Astrocyte (in vitro differentiated cells and primary cell): ENCODE measurements at regions not wholly inside any gene's neighbourhood (a gene's known extent, or its start where the extent isn't known, plus 50 kb on each side); places are given as distances from the start of the nearest gene placed in this dataset.

Experiments
- DNase-seq: peaks from one replicate; pipeline ENCODE4 v3.0.0-alpha.2; 2010; ENCODE audit warnings: low read depth
- FAIRE-seq: peaks from 2 replicates; lab custom pipeline; 2011; peaks lifted over from hg19 to GRCh38; lab: Jason Lieb, UNC
- H2AFZ ChIP-seq: 2 replicates; pipeline ENCODE4 v1.6.0; 2012; ENCODE audit warnings: low read depth, low read length, inconsistent platforms
- H3K27ac ChIP-seq: 2 replicates; pipeline ENCODE4 v1.5.1; 2011; ENCODE audit warnings: low read depth, low read length, inconsistent platforms
- H3K27me3 ChIP-seq: 2 replicates; pipeline ENCODE4 v1.6.0; 2011; ENCODE audit warnings: low read length, inconsistent platforms; ENCODE audit not compliant: insufficient read depth
- H3K36me3 ChIP-seq: 2 replicates; pipeline ENCODE4 v1.5.1; 2011; ENCODE audit warnings: low read length, inconsistent platforms; ENCODE audit not compliant: insufficient read depth
- H3K4me1 ChIP-seq: 2 replicates; pipeline ENCODE4 v1.5.1; 2011; ENCODE audit warnings: low read length, inconsistent platforms; ENCODE audit not compliant: insufficient read depth
- H3K4me2 ChIP-seq: 2 replicates; pipeline ENCODE4 v1.6.0; 2012; ENCODE audit warnings: low read length, inconsistent platforms
- H3K4me3 ChIP-seq: 2 replicates; pipeline ENCODE4 v1.5.1; 2011; ENCODE audit warnings: low read depth, mild to moderate bottlenecking, low read length, inconsistent platforms; ENCODE audit not compliant: insufficient read depth
- H3K79me2 ChIP-seq: 2 replicates; pipeline ENCODE4 v1.6.0; 2012; ENCODE audit warnings: mild to moderate bottlenecking, low read length, inconsistent platforms; ENCODE audit not compliant: insufficient read depth
- H3K9ac ChIP-seq: 2 replicates; pipeline ENCODE4 v1.6.0; 2012; ENCODE audit warnings: mild to moderate bottlenecking, low read length, inconsistent platforms
- H3K9me3 ChIP-seq: 2 replicates; pipeline ENCODE4 v1.5.1; 2012; ENCODE audit warnings: low read depth, mild to moderate bottlenecking, low read length, inconsistent platforms; ENCODE audit not compliant: insufficient read depth
- H4K20me1 ChIP-seq: 2 replicates; pipeline ENCODE4 v1.6.0; 2012; ENCODE audit warnings: low read length, inconsistent platforms; ENCODE audit not compliant: insufficient read depth
- H3K27ac Mint-ChIP-seq: one replicate; pipeline ENCODE4 v1.8.0; 2021; ENCODE audit warnings: mild to moderate bottlenecking, mixed read lengths; ENCODE audit not compliant: unreplicated experiment
- H3K27me3 Mint-ChIP-seq: one replicate; pipeline ENCODE4 v1.8.0; 2021; ENCODE audit warnings: low read depth, mixed read lengths; ENCODE audit not compliant: unreplicated experiment
- H3K36me3 Mint-ChIP-seq: one replicate; pipeline ENCODE4 v1.8.0; 2021; ENCODE audit warnings: low read depth, mixed read lengths; ENCODE audit not compliant: unreplicated experiment
- H3K4me1 Mint-ChIP-seq: one replicate; pipeline ENCODE4 v1.8.0; 2021; ENCODE audit warnings: low read depth, mixed read lengths; ENCODE audit not compliant: unreplicated experiment
- H3K4me3 Mint-ChIP-seq: one replicate; pipeline ENCODE4 v1.8.0; 2021; ENCODE audit warnings: mild to moderate bottlenecking, moderate library complexity, mixed read lengths; ENCODE audit not compliant: unreplicated experiment
- H3K9me3 Mint-ChIP-seq: one replicate; pipeline ENCODE4 v1.8.0; 2021; ENCODE audit warnings: mild to moderate bottlenecking, mixed read lengths; ENCODE audit not compliant: unreplicated experiment
- EZH2 ChIP-seq: IDR thresholded peaks from 2 replicates; pipeline ENCODE4 v1.6.1; 2012; ENCODE audit warnings: mild to moderate bottlenecking, low read length, inconsistent platforms; ENCODE audit not compliant: insufficient read depth
- TF ChIP-seq, protein P1 (sequence below): IDR thresholded peaks from 2 replicates; pipeline ENCODE4 v1.5.1; 2011; ENCODE audit warnings: low read depth, mild to moderate bottlenecking, inconsistent platforms, low read length, moderate library complexity; ENCODE audit not compliant: insufficient read depth

DNA sequence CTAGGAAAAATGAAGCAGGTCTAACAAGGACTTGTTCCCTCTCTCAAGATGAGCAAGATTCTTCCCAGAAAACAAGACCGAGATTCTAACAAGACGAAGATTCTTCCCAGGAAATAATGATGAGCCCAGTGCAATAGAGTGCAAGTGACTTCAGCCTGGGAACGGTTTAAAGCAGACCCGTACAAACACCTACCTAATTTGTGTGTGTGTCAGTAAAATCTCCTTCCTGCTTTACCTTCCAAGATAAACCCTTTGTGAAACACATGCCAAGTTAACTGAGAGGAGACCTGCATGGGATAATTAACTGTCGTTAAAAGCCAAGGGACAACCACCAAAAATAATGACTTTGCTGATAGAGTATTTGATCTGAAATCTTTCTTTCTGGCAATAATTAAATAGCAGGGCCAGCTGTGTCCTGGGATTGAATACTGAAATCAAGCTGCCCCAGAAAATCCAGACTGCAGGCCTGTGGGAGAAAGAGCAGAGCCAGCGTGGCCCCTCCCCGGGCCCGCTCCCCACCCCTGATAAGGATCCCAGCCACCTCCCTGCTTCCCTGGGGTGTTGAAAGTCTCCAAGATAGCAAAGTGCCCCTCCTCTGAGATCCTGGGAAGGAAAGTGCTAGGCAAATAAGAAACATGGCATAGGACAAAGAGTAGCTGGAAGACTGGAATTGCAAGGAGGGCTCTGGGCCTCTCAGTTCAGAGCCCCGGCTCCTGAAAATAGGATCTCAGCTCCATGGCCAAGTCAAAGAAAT is 145.5 kb downstream of the CYP26B1 start:
- no peak overlapping the region for H3K9ac ChIP-seq
- no peaks in the 10 kb centered on the region for H3K36me3 Mint-ChIP-seq
- H3K27me3 ChIP-seq = peaks cover 21% of the 10 kb centered on the region
- no peak overlapping the region for H3K4me3 ChIP-seq
- DNase-seq (no peak), FAIRE-seq (no peak)
- H3K36me3 ChIP-seq = no peaks in the 10 kb centered on the region
- H3K79me2 ChIP-seq = no peaks in the 10 kb centered on the region
- no peaks in the 10 kb centered on the region for H3K4me1 ChIP-seq
- no peaks in the 10 kb centered on the region for H4K20me1 ChIP-seq
- H3K9me3 Mint-ChIP-seq = peaks cover 4% of the 10 kb centered on the region
- no peak overlapping the region for H3K4me3 Mint-ChIP-seq
- peaks cover 3% of the 10 kb centered on the region for H3K9me3 ChIP-seq
- no peak overlapping the region for H3K27ac ChIP-seq
- H2AFZ ChIP-seq = no peak overlapping the region
- no peak overlapping the region for H3K4me2 ChIP-seq
- H3K27ac Mint-ChIP-seq = no peak overlapping the region
- TF ChIP-seq, protein P1, sequence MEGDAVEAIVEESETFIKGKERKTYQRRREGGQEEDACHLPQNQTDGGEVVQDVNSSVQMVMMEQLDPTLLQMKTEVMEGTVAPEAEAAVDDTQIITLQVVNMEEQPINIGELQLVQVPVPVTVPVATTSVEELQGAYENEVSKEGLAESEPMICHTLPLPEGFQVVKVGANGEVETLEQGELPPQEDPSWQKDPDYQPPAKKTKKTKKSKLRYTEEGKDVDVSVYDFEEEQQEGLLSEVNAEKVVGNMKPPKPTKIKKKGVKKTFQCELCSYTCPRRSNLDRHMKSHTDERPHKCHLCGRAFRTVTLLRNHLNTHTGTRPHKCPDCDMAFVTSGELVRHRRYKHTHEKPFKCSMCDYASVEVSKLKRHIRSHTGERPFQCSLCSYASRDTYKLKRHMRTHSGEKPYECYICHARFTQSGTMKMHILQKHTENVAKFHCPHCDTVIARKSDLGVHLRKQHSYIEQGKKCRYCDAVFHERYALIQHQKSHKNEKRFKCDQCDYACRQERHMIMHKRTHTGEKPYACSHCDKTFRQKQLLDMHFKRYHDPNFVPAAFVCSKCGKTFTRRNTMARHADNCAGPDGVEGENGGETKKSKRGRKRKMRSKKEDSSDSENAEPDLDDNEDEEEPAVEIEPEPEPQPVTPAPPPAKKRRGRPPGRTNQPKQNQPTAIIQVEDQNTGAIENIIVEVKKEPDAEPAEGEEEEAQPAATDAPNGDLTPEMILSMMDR = no peak
- no peak for TF ChIP-seq EZH2
- H3K27me3 Mint-ChIP-seq = peaks cover 46% of the 10 kb centered on the region
- peaks cover 4% of the 10 kb centered on the region for H3K4me1 Mint-ChIP-seq

DNA sequence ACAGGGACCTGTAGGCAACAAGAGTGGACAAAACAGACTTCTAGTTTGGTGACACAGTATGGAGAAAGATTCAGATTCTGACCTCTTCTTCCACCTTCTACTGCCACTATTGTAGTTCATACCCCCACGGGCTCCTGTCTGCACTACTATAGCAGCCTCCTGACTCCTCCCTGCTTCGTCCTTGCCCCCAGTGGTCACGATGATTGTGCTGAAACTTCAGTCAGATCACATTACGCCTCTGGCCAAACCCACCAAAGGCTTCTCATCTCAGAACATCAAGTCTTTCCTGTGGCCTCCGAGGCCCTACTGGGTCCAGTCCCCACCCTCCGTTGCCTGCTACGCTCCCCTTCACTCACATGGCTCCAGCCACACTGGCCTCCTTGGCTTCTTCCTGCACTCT is 147.6 kb downstream of the CYP26B1 start:
- Mint-ChIP-seq H3K27ac (no peak overlapping the region), H3K27me3 (peaks cover 32% of the 10 kb centered on the region), H3K9me3 (peaks cover 4% of the 10 kb centered on the region), H3K4me3 (no peak overlapping the region), H3K4me1 (peaks cover 4% of the 10 kb centered on the region), H3K36me3 (no peaks in the 10 kb centered on the region)
- FAIRE-seq (no peak), DNase-seq (no peak)
- peaks cover 3% of the 10 kb centered on the region for H3K9me3 ChIP-seq
- H3K4me3 ChIP-seq = no peak overlapping the region
- H3K9ac ChIP-seq = no peak overlapping the region
- TF ChIP-seq EZH2 = no peak
- TF ChIP-seq, protein P1 = no peak
- no peak overlapping the region for H2AFZ ChIP-seq
- no peaks in the 10 kb centered on the region for H3K79me2 ChIP-seq
- H3K27ac ChIP-seq = no peak overlapping the region
- peaks cover 24% of the 10 kb centered on the region for H3K27me3 ChIP-seq
- no peaks in the 10 kb centered on the region for H3K36me3 ChIP-seq
- no peaks in the 10 kb centered on the region for H3K4me1 ChIP-seq
- H4K20me1 ChIP-seq = no peaks in the 10 kb centered on the region
- H3K4me2 ChIP-seq = no peak overlapping the region

DNA sequence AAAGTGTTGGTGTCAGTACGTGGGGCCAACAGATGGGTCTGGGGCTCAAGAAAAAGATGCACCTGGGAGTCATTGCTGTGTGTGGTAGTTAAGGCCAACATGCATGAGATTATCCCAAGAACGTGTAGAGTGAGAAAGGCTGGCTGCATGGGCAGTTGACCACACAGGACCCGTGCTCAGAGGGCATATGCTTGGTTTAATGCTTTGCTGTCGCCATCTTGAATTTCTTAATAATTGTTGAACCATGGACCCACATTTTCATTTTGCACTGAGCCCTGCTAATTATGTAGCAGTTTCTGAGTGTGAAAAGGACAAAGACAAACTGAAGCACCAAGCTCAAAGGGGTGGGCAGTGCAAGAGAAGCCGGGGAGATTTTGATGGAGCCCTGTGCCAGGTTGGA is 148.1 kb downstream of the CYP26B1 start:
- H3K9me3 Mint-ChIP-seq = peaks cover 4% of the 10 kb centered on the region
- Histone ChIP-seq H3K9me3 (peaks cover 3% of the 10 kb centered on the region), H3K27me3 (peaks cover 26% of the 10 kb centered on the region), H4K20me1 (no peaks in the 10 kb centered on the region), H3K4me2 (no peak overlapping the region), H2AFZ (no peak overlapping the region), H3K79me2 (no peaks in the 10 kb centered on the region), H3K4me1 (no peaks in the 10 kb centered on the region), H3K4me3 (no peak overlapping the region), H3K36me3 (no peaks in the 10 kb centered on the region), H3K27ac (no peak overlapping the region), H3K9ac (no peak overlapping the region)
- FAIRE-seq = no peak
- no peak overlapping the region for H3K27ac Mint-ChIP-seq
- peaks cover 4% of the 10 kb centered on the region for H3K4me1 Mint-ChIP-seq
- DNase-seq = no peak
- TF ChIP-seq EZH2 = no peak
- TF ChIP-seq, protein P1 = no peak
- H3K27me3 Mint-ChIP-seq = peaks cover 30% of the 10 kb centered on the region
- no peaks in the 10 kb centered on the region for H3K36me3 Mint-ChIP-seq
- no peak overlapping the region for H3K4me3 Mint-ChIP-seq
